IMR-90 (cell line): ENCODE measurements at regions not wholly inside any gene's neighbourhood (a gene's known extent, or its start where the extent isn't known, plus 50 kb on each side); places are given as distances from the start of the nearest gene placed in this dataset.

ENCODE experiments used
- BHLHE40 ChIP-seq: fragments of 150-350 bp; IDR thresholded peaks from 2 replicates; pipeline ENCODE4 v1.6.1; 2016; ENCODE audit warnings: mild to moderate bottlenecking, low read depth, low read length
- CTCF ChIP-seq: conservative IDR thresholded peaks from 2 replicates; pipeline ENCODE4 v1.5.1; 2012; ENCODE audit warnings: mild to moderate bottlenecking, low read depth, low read length, improper control_type of control experiment
- MAFK ChIP-seq: IDR thresholded peaks from 2 replicates; pipeline ENCODE4 v1.6.1; 2012; ENCODE audit warnings: low read depth, low read length, improper control_type of control experiment
- NFE2L2 ChIP-seq: fragments of 150-350 bp; IDR thresholded peaks from 2 replicates; pipeline ENCODE4 v1.6.1; 2016; ENCODE audit warnings: low read depth, mild to moderate bottlenecking, low read length
- POLR2A ChIP-seq: IDR thresholded peaks from 2 replicates; pipeline ENCODE4 v1.6.1; 2012; ENCODE audit warnings: mild to moderate bottlenecking, low read depth, low read length
- TF ChIP-seq, protein P1 (sequence below): fragments of 150-350 bp; IDR thresholded peaks from 2 replicates; pipeline ENCODE4 v1.6.1; 2016; ENCODE audit warnings: low read depth, mild to moderate bottlenecking, low read length, moderate library complexity, borderline replicate concordance

- no peak for TF ChIP-seq BHLHE40
- no peak for TF ChIP-seq POLR2A
- TF ChIP-seq CTCF = no peak
- TF ChIP-seq MAFK = no peak
- TF ChIP-seq, protein P1, sequence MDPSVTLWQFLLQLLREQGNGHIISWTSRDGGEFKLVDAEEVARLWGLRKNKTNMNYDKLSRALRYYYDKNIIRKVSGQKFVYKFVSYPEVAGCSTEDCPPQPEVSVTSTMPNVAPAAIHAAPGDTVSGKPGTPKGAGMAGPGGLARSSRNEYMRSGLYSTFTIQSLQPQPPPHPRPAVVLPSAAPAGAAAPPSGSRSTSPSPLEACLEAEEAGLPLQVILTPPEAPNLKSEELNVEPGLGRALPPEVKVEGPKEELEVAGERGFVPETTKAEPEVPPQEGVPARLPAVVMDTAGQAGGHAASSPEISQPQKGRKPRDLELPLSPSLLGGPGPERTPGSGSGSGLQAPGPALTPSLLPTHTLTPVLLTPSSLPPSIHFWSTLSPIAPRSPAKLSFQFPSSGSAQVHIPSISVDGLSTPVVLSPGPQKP = no peak
- no peak for TF ChIP-seq NFE2L2
Measured at GRCh38 chr12:5223881-5224280, 180.2 kb downstream of the KCNA5 start.
